Retinal pigment epithelial cell (primary cell): ENCODE measurements at regions not wholly inside any gene's neighbourhood (a gene's known extent, or its start where the extent isn't known, plus 50 kb on each side); places are given as distances from the start of the nearest gene placed in this dataset.
A peak's percentile ranks its signal among the peaks of the same experiment; 100 is the strongest.

Experiments
- DNase-seq: peaks from one replicate; pipeline ENCODE4 v3.0.0-alpha.2; 2010; ENCODE audit warnings: low read depth
- H3K4me3 ChIP-seq: 2 replicates; pipeline ENCODE4 v1.5.1; 2011; ENCODE audit warnings: mild to moderate bottlenecking, low read length, control low read depth, moderate library complexity
- CTCF ChIP-seq: conservative IDR thresholded peaks from 2 replicates; pipeline ENCODE4 v1.5.1; 2011; ENCODE audit warnings: low read depth, low read length, control low read depth, inconsistent platforms

GRCh38 chr6:135665935-135666334 lies 168.4 kb upstream of the AHI1 start:
- no peak for TF ChIP-seq CTCF
- DNase-seq, result no peak
- H3K4me3 ChIP-seq, result no peak overlapping the region

- no peak for TF ChIP-seq CTCF
- DNase-seq, result no peak
- H3K4me3 ChIP-seq, result no peak overlapping the region
Observed at GRCh38 chr6:135667691-135668455, 170.3 kb upstream of the AHI1 start.

- DNase-seq, result no peak
- no peak overlapping the region for H3K4me3 ChIP-seq
- TF ChIP-seq CTCF, result no peak
Observed at GRCh38 chr6:135672256-135672655, 174.7 kb upstream of the AHI1 start.

- H3K4me3 ChIP-seq, result no peak overlapping the region
- TF ChIP-seq CTCF, result no peak
- no peak for DNase-seq
Observed at GRCh38 chr6:135673501-135674309, 176.2 kb upstream of the AHI1 start.

- H3K4me3 ChIP-seq, result no peak overlapping the region
- DNase-seq, result no peak
- TF ChIP-seq CTCF, result no peak
Observed at GRCh38 chr6:135675026-135675425, 176.5 kb upstream of the PDE7B start.

GRCh38 chr6:135675862-135676261 lies 175.6 kb upstream of the PDE7B start:
- TF ChIP-seq CTCF, result peak; percentile 35

More at GRCh38 chr6:135675862-135676261, 175.6 kb upstream of the PDE7B start:
- H3K4me3 ChIP-seq, result no peak overlapping the region
- DNase-seq, result no peak
